DOHH2 (cell line): ENCODE measurements at regions not wholly inside any gene's neighbourhood (a gene's known extent, or its start where the extent isn't known, plus 50 kb on each side); places are given as distances from the start of the nearest gene placed in this dataset.

Source experiments
- H3F3A ChIP-seq: fragments of 200-600 bp; sonication (generic), shearing (Covaris generic); 2 replicates; pipeline ENCODE4 v1.6.0; 2016; ENCODE audit warnings: antibody characterized with exemption, mild to moderate bottlenecking; ENCODE audit not compliant: control insufficient read depth, insufficient read depth
- H3K27ac ChIP-seq: fragments of 200-600 bp; sonication (generic); 2 replicates; pipeline ENCODE4 v1.5.1; 2014; ENCODE audit warnings: low read depth, mild to moderate bottlenecking, low read length, moderate library complexity
- H3K27me3 ChIP-seq: fragments of 200-600 bp; sonication (generic); 2 replicates; pipeline ENCODE4 v1.6.1; 2014; ENCODE audit warnings: mild to moderate bottlenecking, low read length, mixed read lengths; ENCODE audit not compliant: control insufficient read depth
- H3K36me3 ChIP-seq: fragments of 200-600 bp; sonication (generic); 2 replicates; pipeline ENCODE4 v1.6.1; 2014; ENCODE audit warnings: mild to moderate bottlenecking, low read length, moderate library complexity, mixed read lengths; ENCODE audit not compliant: control insufficient read depth
- H3K4me1 ChIP-seq: fragments of 200-600 bp; sonication (generic); 2 replicates; pipeline ENCODE4 v1.6.1; 2014; ENCODE audit warnings: mild to moderate bottlenecking, low read length, mixed read lengths; ENCODE audit not compliant: control insufficient read depth
- H3K4me2 ChIP-seq: fragments of 200-600 bp; sonication (generic); 2 replicates; pipeline ENCODE4 v1.6.0; 2014; ENCODE audit warnings: mild to moderate bottlenecking, low read length, moderate library complexity
- H3K4me3 ChIP-seq: fragments of 200-600 bp; sonication (generic); 2 replicates; pipeline ENCODE4 v1.5.1; 2014; ENCODE audit warnings: mild to moderate bottlenecking, low read length, mixed read lengths
- H3K79me2 ChIP-seq: fragments of 200-600 bp; sonication (generic); 2 replicates; pipeline ENCODE4 v1.6.1; 2014; ENCODE audit warnings: mild to moderate bottlenecking, low read length, mixed read lengths; ENCODE audit not compliant: control insufficient read depth
- H3K9me2 ChIP-seq: fragments of 200-600 bp; sonication (generic); replicated peaks from 2 replicates; pipeline ENCODE4 v1.6.1; 2014; ENCODE audit warnings: mild to moderate bottlenecking, low read length, mixed read lengths; ENCODE audit not compliant: control insufficient read depth
- H3K9me3 ChIP-seq: fragments of 200-600 bp; sonication (generic); 2 replicates; pipeline ENCODE4 v1.6.1; 2014; ENCODE audit warnings: antibody characterized with exemption, low read length, mixed read lengths; ENCODE audit not compliant: control insufficient read depth, insufficient read depth
- H4K20me1 ChIP-seq: fragments of 200-600 bp; sonication (generic); 2 replicates; pipeline ENCODE4 v1.6.0; 2014; ENCODE audit warnings: low read depth, mild to moderate bottlenecking, antibody characterized with exemption, low read length, moderate library complexity; ENCODE audit not compliant: control insufficient read depth, insufficient read depth
- EZH2phosphoT487 ChIP-seq: fragments of 200-600 bp; sonication (generic); IDR thresholded peaks from 2 replicates; pipeline ENCODE4 v1.6.1; 2017; ENCODE audit warnings: borderline replicate concordance, mild to moderate bottlenecking, antibody characterized with exemption, low read length, moderate library complexity, mixed read lengths
- TF ChIP-seq, protein P1 (sequence below): fragments of 200-600 bp; sonication (generic); IDR thresholded peaks from one replicate; pipeline ENCODE4 v1.5.1; 2014; ENCODE audit warnings: antibody characterized with exemption, mild to moderate bottlenecking, low read depth, low read length; ENCODE audit not compliant: poor library complexity, severe bottlenecking

DNA sequence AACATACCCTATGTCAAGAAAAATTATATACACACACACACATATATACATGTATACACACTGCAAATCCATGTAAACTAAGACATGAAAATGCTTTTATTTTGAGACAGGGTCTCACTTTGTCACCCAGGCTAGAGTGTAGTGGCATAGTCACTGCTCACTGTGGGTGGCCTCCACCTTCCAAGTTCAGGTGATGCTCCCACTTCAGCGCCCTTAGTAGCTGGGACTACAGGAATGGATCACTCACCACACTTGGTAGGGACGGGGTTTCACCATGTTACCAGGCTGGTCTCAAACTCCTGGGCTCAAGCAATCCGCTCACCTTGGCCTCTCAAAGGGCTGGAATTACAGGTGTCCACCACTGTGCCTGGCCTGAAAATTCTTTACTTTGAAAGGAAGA, 617.6 kb downstream of the NYAP2 start:
- TF ChIP-seq, protein P1, sequence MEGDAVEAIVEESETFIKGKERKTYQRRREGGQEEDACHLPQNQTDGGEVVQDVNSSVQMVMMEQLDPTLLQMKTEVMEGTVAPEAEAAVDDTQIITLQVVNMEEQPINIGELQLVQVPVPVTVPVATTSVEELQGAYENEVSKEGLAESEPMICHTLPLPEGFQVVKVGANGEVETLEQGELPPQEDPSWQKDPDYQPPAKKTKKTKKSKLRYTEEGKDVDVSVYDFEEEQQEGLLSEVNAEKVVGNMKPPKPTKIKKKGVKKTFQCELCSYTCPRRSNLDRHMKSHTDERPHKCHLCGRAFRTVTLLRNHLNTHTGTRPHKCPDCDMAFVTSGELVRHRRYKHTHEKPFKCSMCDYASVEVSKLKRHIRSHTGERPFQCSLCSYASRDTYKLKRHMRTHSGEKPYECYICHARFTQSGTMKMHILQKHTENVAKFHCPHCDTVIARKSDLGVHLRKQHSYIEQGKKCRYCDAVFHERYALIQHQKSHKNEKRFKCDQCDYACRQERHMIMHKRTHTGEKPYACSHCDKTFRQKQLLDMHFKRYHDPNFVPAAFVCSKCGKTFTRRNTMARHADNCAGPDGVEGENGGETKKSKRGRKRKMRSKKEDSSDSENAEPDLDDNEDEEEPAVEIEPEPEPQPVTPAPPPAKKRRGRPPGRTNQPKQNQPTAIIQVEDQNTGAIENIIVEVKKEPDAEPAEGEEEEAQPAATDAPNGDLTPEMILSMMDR = no peak
- no peak for TF ChIP-seq EZH2phosphoT487
- H3K9me2 ChIP-seq = no peaks in the 10 kb centered on the region
- no peak overlapping the region for H3K27ac ChIP-seq

DNA sequence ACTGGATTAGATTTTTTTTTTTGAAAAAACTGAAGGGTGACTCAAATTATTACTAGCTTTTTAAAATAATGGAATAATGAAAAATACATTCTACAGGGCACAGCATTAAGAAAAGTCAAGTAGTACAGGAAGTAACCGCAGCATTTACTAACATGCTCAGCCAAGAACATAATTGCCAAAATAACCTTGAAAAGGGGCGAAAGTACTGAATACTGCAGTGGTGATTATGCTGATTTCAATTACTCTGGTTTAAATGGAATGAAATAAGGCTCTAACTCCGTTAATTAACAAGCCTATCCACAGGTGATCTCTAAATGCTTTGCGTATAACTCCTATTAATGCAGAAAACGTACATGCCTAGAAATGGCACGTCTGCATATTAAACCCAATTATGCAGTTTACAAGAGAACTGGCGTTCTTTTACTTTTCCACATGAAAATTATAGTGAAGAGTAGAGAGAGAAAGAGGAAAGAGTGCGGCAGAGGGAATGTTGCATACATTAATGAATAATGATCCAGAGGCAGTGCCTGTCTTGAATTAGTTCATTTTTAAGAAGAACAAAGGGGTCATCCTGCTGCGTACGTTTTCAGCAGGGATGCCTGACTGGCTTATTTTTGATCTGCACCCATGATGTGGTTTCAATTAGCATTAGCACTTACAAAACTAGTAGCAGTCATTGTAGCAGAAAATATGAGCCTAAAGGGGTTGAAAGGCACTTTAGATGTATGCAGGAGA, 612.4 kb downstream of the NYAP2 start:
- Histone ChIP-seq H3K4me2 (no peak overlapping the region), H4K20me1 (no peaks in the 10 kb centered on the region), H3K9me2 (no peaks in the 10 kb centered on the region), H3K4me1 (no peaks in the 10 kb centered on the region), H3K79me2 (no peaks in the 10 kb centered on the region), H3K27me3 (no peaks in the 10 kb centered on the region), H3K4me3 (no peak overlapping the region), H3K36me3 (no peaks in the 10 kb centered on the region), H3F3A (no peaks in the 10 kb centered on the region), H3K27ac (no peak overlapping the region), H3K9me3 (no peaks in the 10 kb centered on the region)
- TF ChIP-seq EZH2phosphoT487 = no peak
- TF ChIP-seq, protein P1 = no peak

More for the DNA sequence above, 617.6 kb downstream of the NYAP2 start:
- H3K4me2 ChIP-seq = no peak overlapping the region
- no peaks in the 10 kb centered on the region for H3K4me1 ChIP-seq
- no peaks in the 10 kb centered on the region for H3K27me3 ChIP-seq
- H3K79me2 ChIP-seq = no peaks in the 10 kb centered on the region
- H3K36me3 ChIP-seq = no peaks in the 10 kb centered on the region
- no peaks in the 10 kb centered on the region for H4K20me1 ChIP-seq
- no peak overlapping the region for H3K4me3 ChIP-seq
- peaks cover 10% of the 10 kb centered on the region for H3K9me3 ChIP-seq
- H3F3A ChIP-seq = no peaks in the 10 kb centered on the region

DNA sequence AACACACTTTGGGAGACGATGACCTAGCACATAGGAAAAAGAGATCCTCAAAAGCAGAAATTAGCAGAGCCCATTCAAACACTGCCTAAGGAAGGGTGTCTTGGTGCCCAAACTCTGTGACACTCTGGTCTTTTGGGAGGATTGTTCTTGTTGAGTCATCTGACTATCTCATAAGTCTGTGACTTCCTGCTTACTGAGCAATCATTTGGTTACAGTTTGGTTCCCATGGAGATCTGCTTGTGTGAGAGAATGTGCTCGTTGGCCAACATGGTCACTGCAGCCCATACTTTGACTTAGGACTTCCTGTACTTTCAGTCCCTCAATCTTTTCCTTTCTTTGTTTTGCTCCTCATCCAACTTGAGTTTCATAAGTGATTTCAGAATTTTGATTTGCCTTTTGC, 602.9 kb downstream of the NYAP2 start:
- H3K27ac ChIP-seq = no peak overlapping the region
- TF ChIP-seq EZH2phosphoT487 = no peak
- TF ChIP-seq, protein P1 = no peak
- no peak overlapping the region for H3K4me2 ChIP-seq
- no peaks in the 10 kb centered on the region for H3F3A ChIP-seq
- H3K9me2 ChIP-seq = no peaks in the 10 kb centered on the region
- no peaks in the 10 kb centered on the region for H3K4me1 ChIP-seq
- H3K79me2 ChIP-seq = no peaks in the 10 kb centered on the region
- H4K20me1 ChIP-seq = no peaks in the 10 kb centered on the region
- H3K27me3 ChIP-seq = no peaks in the 10 kb centered on the region
- H3K36me3 ChIP-seq = no peaks in the 10 kb centered on the region
- H3K9me3 ChIP-seq = no peaks in the 10 kb centered on the region; the same call in 1 of the 2 replicates
- H3K4me3 ChIP-seq = no peak overlapping the region
